ACC112 (cell line): ENCODE measurements at regions not wholly inside any gene's neighbourhood (a gene's known extent, or its start where the extent isn't known, plus 50 kb on each side); places are given as distances from the start of the nearest gene placed in this dataset.
"Not testable (repeated sequence)": the region's sequence is repeated elsewhere in the genome, so short reads cannot be mapped to it uniquely, and the experiment has no call there.

ENCODE experiments used
- H2AFZ ChIP-seq: fragments of 200-600 bp; sonication (generic); one replicate; pipeline ENCODE4 v1.6.0; 2017; ENCODE audit warnings: antibody characterized with exemption, low read length; ENCODE audit not compliant: unreplicated experiment
- H3K27ac ChIP-seq: fragments of 200-600 bp; sonication (generic); 2 replicates; pipeline ENCODE4 v1.5.1; 2014; ENCODE audit warnings: low read depth, mild to moderate bottlenecking, antibody characterized with exemption, low read length, moderate library complexity
- H3K27me3 ChIP-seq: fragments of 200-600 bp; sonication (generic); 2 replicates; pipeline ENCODE4 v1.6.1; 2014; ENCODE audit warnings: mild to moderate bottlenecking, antibody characterized with exemption, low read length, moderate library complexity, mixed read lengths; ENCODE audit not compliant: insufficient read depth
- H3K36me3 ChIP-seq: fragments of 200-600 bp; sonication (generic); 2 replicates; pipeline ENCODE4 v1.6.1; 2016; ENCODE audit warnings: mild to moderate bottlenecking, antibody characterized with exemption, low read length, moderate library complexity, mixed read lengths; ENCODE audit not compliant: insufficient read depth
- H3K4me1 ChIP-seq: fragments of 200-600 bp; sonication (generic); one replicate; pipeline ENCODE4 v1.6.1; 2016; ENCODE audit warnings: low read length, mixed read lengths; ENCODE audit not compliant: insufficient read depth, unreplicated experiment, control insufficient read depth
- H3K4me3 ChIP-seq: fragments of 200-600 bp; sonication (generic); 2 replicates; pipeline ENCODE4 v1.5.1; 2014; ENCODE audit warnings: mild to moderate bottlenecking, low read depth, low read length
- H3K79me2 ChIP-seq: fragments of 200-600 bp; sonication (generic); one replicate; pipeline ENCODE4 v1.6.0; 2016; ENCODE audit warnings: low read length; ENCODE audit not compliant: control insufficient read depth, unreplicated experiment, insufficient read depth

- H3K79me2 ChIP-seq, result no peaks in the 10 kb centered on the region
- H2AFZ ChIP-seq, result no peak overlapping the region
Observed at GRCh38 chr2:59233448-59233847, 992.3 kb upstream of the FANCL start.

GRCh38 chr2:59232394-59233165, 991.5 kb upstream of the FANCL start:
- Histone ChIP-seq H3K36me3 (no peaks in the 10 kb centered on the region), H3K27me3 (no peaks in the 10 kb centered on the region), H2AFZ (no peak overlapping the region), H3K27ac (no peak overlapping the region), H3K79me2 (no peaks in the 10 kb centered on the region), H3K4me1 (no peaks in the 10 kb centered on the region), H3K4me3 (no peak overlapping the region)

More at GRCh38 chr2:59233448-59233847, 992.3 kb upstream of the FANCL start:
- H3K4me3 ChIP-seq, result no peak overlapping the region
- no peaks in the 10 kb centered on the region for H3K27me3 ChIP-seq
- no peak overlapping the region for H3K27ac ChIP-seq
- no peaks in the 10 kb centered on the region for H3K4me1 ChIP-seq
- no peaks in the 10 kb centered on the region for H3K36me3 ChIP-seq

GRCh38 chr2:59226362-59226761, 985.2 kb upstream of the FANCL start:
- not testable (repeated sequence) for H3K79me2 ChIP-seq, H3K36me3 ChIP-seq, H3K27ac ChIP-seq, H3K27me3 ChIP-seq, H3K4me1 ChIP-seq, H3K4me3 ChIP-seq, H2AFZ ChIP-seq

- Histone ChIP-seq H3K79me2 (no peaks in the 10 kb centered on the region), H3K27ac (no peak overlapping the region), H3K36me3 (no peaks in the 10 kb centered on the region), H3K4me3 (no peak overlapping the region), H3K4me1 (no peaks in the 10 kb centered on the region), H2AFZ (no peak overlapping the region), H3K27me3 (no peaks in the 10 kb centered on the region)
Observed at GRCh38 chr2:59223742-59224141, 982.6 kb upstream of the FANCL start.

GRCh38 chr2:59217360-59217759, 976.2 kb upstream of the FANCL start:
- no peaks in the 10 kb centered on the region for H3K4me1 ChIP-seq
- no peaks in the 10 kb centered on the region for H3K27me3 ChIP-seq
- no peak overlapping the region for H3K4me3 ChIP-seq
- H3K27ac ChIP-seq, result no peak overlapping the region
- no peaks in the 10 kb centered on the region for H3K79me2 ChIP-seq
- no peaks in the 10 kb centered on the region for H3K36me3 ChIP-seq
- H2AFZ ChIP-seq, result no peak overlapping the region

- Histone ChIP-seq H3K27ac (no peak overlapping the region), H3K4me1 (no peaks in the 10 kb centered on the region), H2AFZ (no peak overlapping the region), H3K27me3 (no peaks in the 10 kb centered on the region), H3K4me3 (no peak overlapping the region), H3K79me2 (no peaks in the 10 kb centered on the region), H3K36me3 (no peaks in the 10 kb centered on the region)
Observed at GRCh38 chr2:59206361-59206760, 965.2 kb upstream of the FANCL start.

- no peak overlapping the region for H2AFZ ChIP-seq
- no peaks in the 10 kb centered on the region for H3K4me1 ChIP-seq
- H3K4me3 ChIP-seq, result no peak overlapping the region
- H3K27ac ChIP-seq, result no peak overlapping the region
- no peaks in the 10 kb centered on the region for H3K36me3 ChIP-seq
- H3K79me2 ChIP-seq, result no peaks in the 10 kb centered on the region
- H3K27me3 ChIP-seq, result no peaks in the 10 kb centered on the region
Observed at GRCh38 chr2:59204040-59204439, 962.9 kb upstream of the FANCL start.

- H2AFZ ChIP-seq, result no peak overlapping the region
- no peaks in the 10 kb centered on the region for H3K27me3 ChIP-seq
- no peaks in the 10 kb centered on the region for H3K4me1 ChIP-seq
- H3K27ac ChIP-seq, result no peak overlapping the region
- H3K36me3 ChIP-seq, result no peaks in the 10 kb centered on the region
- H3K79me2 ChIP-seq, result no peaks in the 10 kb centered on the region
- H3K4me3 ChIP-seq, result no peak overlapping the region
Observed at GRCh38 chr2:59196491-59196890, 955.4 kb upstream of the FANCL start.

GRCh38 chr2:59195851-59196250, 954.7 kb upstream of the FANCL start:
- no peaks in the 10 kb centered on the region for H3K4me1 ChIP-seq
- no peak overlapping the region for H2AFZ ChIP-seq
- H3K4me3 ChIP-seq, result no peak overlapping the region
- H3K27me3 ChIP-seq, result no peaks in the 10 kb centered on the region
- no peaks in the 10 kb centered on the region for H3K79me2 ChIP-seq
- no peak overlapping the region for H3K27ac ChIP-seq
- no peaks in the 10 kb centered on the region for H3K36me3 ChIP-seq

- Histone ChIP-seq H2AFZ (no peak overlapping the region), H3K4me1 (no peaks in the 10 kb centered on the region), H3K27ac (no peak overlapping the region), H3K36me3 (no peaks in the 10 kb centered on the region), H3K27me3 (no peaks in the 10 kb centered on the region), H3K79me2 (no peaks in the 10 kb centered on the region), H3K4me3 (no peak overlapping the region)
Observed at GRCh38 chr2:59191781-59192180, 950.7 kb upstream of the FANCL start.

GRCh38 chr2:59190518-59190917, 949.4 kb upstream of the FANCL start:
- H3K27ac ChIP-seq, result no peak overlapping the region
- H2AFZ ChIP-seq, result no peak overlapping the region
- H3K4me3 ChIP-seq, result no peak overlapping the region
- no peaks in the 10 kb centered on the region for H3K27me3 ChIP-seq
- H3K79me2 ChIP-seq, result no peaks in the 10 kb centered on the region
- H3K4me1 ChIP-seq, result no peaks in the 10 kb centered on the region
- H3K36me3 ChIP-seq, result no peaks in the 10 kb centered on the region
